Astrocyte (in vitro differentiated cells and primary cell): ENCODE measurements at regions not wholly inside any gene's neighbourhood (a gene's known extent, or its start where the extent isn't known, plus 50 kb on each side); places are given as distances from the start of the nearest gene placed in this dataset.

Source experiments
- DNase-seq: peaks from one replicate; pipeline ENCODE4 v3.0.0-alpha.2; 2010; ENCODE audit warnings: low read depth
- FAIRE-seq: peaks from 2 replicates; lab custom pipeline; 2011; peaks lifted over from hg19 to GRCh38; lab: Jason Lieb, UNC
- H2AFZ ChIP-seq: 2 replicates; pipeline ENCODE4 v1.6.0; 2012; ENCODE audit warnings: low read depth, low read length, inconsistent platforms
- H3K27ac ChIP-seq: 2 replicates; pipeline ENCODE4 v1.5.1; 2011; ENCODE audit warnings: low read depth, low read length, inconsistent platforms
- H3K27me3 ChIP-seq: 2 replicates; pipeline ENCODE4 v1.6.0; 2011; ENCODE audit warnings: low read length, inconsistent platforms; ENCODE audit not compliant: insufficient read depth
- H3K36me3 ChIP-seq: 2 replicates; pipeline ENCODE4 v1.5.1; 2011; ENCODE audit warnings: low read length, inconsistent platforms; ENCODE audit not compliant: insufficient read depth
- H3K4me1 ChIP-seq: 2 replicates; pipeline ENCODE4 v1.5.1; 2011; ENCODE audit warnings: low read length, inconsistent platforms; ENCODE audit not compliant: insufficient read depth
- H3K4me2 ChIP-seq: 2 replicates; pipeline ENCODE4 v1.6.0; 2012; ENCODE audit warnings: low read length, inconsistent platforms
- H3K4me3 ChIP-seq: 2 replicates; pipeline ENCODE4 v1.5.1; 2011; ENCODE audit warnings: low read depth, mild to moderate bottlenecking, low read length, inconsistent platforms; ENCODE audit not compliant: insufficient read depth
- H3K79me2 ChIP-seq: 2 replicates; pipeline ENCODE4 v1.6.0; 2012; ENCODE audit warnings: mild to moderate bottlenecking, low read length, inconsistent platforms; ENCODE audit not compliant: insufficient read depth
- H3K9ac ChIP-seq: 2 replicates; pipeline ENCODE4 v1.6.0; 2012; ENCODE audit warnings: mild to moderate bottlenecking, low read length, inconsistent platforms
- H3K9me3 ChIP-seq: 2 replicates; pipeline ENCODE4 v1.5.1; 2012; ENCODE audit warnings: low read depth, mild to moderate bottlenecking, low read length, inconsistent platforms; ENCODE audit not compliant: insufficient read depth
- H4K20me1 ChIP-seq: 2 replicates; pipeline ENCODE4 v1.6.0; 2012; ENCODE audit warnings: low read length, inconsistent platforms; ENCODE audit not compliant: insufficient read depth
- H3K27ac Mint-ChIP-seq: one replicate; pipeline ENCODE4 v1.8.0; 2021; ENCODE audit warnings: mild to moderate bottlenecking, mixed read lengths; ENCODE audit not compliant: unreplicated experiment
- H3K27me3 Mint-ChIP-seq: one replicate; pipeline ENCODE4 v1.8.0; 2021; ENCODE audit warnings: low read depth, mixed read lengths; ENCODE audit not compliant: unreplicated experiment
- H3K36me3 Mint-ChIP-seq: one replicate; pipeline ENCODE4 v1.8.0; 2021; ENCODE audit warnings: low read depth, mixed read lengths; ENCODE audit not compliant: unreplicated experiment
- H3K4me1 Mint-ChIP-seq: one replicate; pipeline ENCODE4 v1.8.0; 2021; ENCODE audit warnings: low read depth, mixed read lengths; ENCODE audit not compliant: unreplicated experiment
- H3K4me3 Mint-ChIP-seq: one replicate; pipeline ENCODE4 v1.8.0; 2021; ENCODE audit warnings: mild to moderate bottlenecking, moderate library complexity, mixed read lengths; ENCODE audit not compliant: unreplicated experiment
- H3K9me3 Mint-ChIP-seq: one replicate; pipeline ENCODE4 v1.8.0; 2021; ENCODE audit warnings: mild to moderate bottlenecking, mixed read lengths; ENCODE audit not compliant: unreplicated experiment
- EZH2 ChIP-seq: IDR thresholded peaks from 2 replicates; pipeline ENCODE4 v1.6.1; 2012; ENCODE audit warnings: mild to moderate bottlenecking, low read length, inconsistent platforms; ENCODE audit not compliant: insufficient read depth
- TF ChIP-seq, protein P1 (sequence below): IDR thresholded peaks from 2 replicates; pipeline ENCODE4 v1.5.1; 2011; ENCODE audit warnings: low read depth, mild to moderate bottlenecking, inconsistent platforms, low read length, moderate library complexity; ENCODE audit not compliant: insufficient read depth

DNA sequence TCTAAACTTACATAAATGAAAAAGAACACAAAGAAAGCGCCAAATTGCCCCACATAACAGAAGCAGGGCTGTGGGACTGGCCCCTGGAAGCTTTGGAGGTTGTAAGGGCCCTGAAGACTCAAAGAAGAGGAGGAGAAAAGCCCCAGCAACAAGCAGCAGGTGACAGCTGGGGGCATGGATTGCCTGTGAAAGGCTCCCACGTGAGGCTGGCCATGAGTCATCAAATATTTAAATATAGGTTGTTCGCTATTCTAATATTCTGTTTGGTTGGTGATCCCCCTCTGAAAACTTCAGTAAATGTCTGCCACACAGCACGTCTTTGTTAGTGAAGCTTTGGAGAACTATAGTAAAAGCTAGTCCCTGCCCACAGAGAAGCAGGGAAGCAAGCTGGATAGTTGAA lies 132.4 kb downstream of the MREG start:
- peaks cover 4% of the 10 kb centered on the region for H3K4me1 ChIP-seq
- Mint-ChIP-seq H3K9me3 (peaks cover 4% of the 10 kb centered on the region), H3K36me3 (peaks cover 3% of the 10 kb centered on the region), H3K4me1 (peaks cover 47% of the 10 kb centered on the region), H3K4me3 (no peak overlapping the region), H3K27me3 (no peaks in the 10 kb centered on the region), H3K27ac (peak overlapping the region; percentile 56)
- H3K9me3 ChIP-seq, result no peaks in the 10 kb centered on the region
- H4K20me1 ChIP-seq, result no peaks in the 10 kb centered on the region
- no peaks in the 10 kb centered on the region for H3K79me2 ChIP-seq
- no peak overlapping the region for H3K4me3 ChIP-seq
- no peak overlapping the region for H3K4me2 ChIP-seq
- no peak overlapping the region for H3K9ac ChIP-seq
- H3K27ac ChIP-seq, result no peak overlapping the region
- no peak overlapping the region for H2AFZ ChIP-seq
- H3K27me3 ChIP-seq, result no peaks in the 10 kb centered on the region
- no peaks in the 10 kb centered on the region for H3K36me3 ChIP-seq
- no peak for DNase-seq
- FAIRE-seq, result no peak
- TF ChIP-seq EZH2, result no peak
- TF ChIP-seq, protein P1, sequence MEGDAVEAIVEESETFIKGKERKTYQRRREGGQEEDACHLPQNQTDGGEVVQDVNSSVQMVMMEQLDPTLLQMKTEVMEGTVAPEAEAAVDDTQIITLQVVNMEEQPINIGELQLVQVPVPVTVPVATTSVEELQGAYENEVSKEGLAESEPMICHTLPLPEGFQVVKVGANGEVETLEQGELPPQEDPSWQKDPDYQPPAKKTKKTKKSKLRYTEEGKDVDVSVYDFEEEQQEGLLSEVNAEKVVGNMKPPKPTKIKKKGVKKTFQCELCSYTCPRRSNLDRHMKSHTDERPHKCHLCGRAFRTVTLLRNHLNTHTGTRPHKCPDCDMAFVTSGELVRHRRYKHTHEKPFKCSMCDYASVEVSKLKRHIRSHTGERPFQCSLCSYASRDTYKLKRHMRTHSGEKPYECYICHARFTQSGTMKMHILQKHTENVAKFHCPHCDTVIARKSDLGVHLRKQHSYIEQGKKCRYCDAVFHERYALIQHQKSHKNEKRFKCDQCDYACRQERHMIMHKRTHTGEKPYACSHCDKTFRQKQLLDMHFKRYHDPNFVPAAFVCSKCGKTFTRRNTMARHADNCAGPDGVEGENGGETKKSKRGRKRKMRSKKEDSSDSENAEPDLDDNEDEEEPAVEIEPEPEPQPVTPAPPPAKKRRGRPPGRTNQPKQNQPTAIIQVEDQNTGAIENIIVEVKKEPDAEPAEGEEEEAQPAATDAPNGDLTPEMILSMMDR, result no peak

DNA sequence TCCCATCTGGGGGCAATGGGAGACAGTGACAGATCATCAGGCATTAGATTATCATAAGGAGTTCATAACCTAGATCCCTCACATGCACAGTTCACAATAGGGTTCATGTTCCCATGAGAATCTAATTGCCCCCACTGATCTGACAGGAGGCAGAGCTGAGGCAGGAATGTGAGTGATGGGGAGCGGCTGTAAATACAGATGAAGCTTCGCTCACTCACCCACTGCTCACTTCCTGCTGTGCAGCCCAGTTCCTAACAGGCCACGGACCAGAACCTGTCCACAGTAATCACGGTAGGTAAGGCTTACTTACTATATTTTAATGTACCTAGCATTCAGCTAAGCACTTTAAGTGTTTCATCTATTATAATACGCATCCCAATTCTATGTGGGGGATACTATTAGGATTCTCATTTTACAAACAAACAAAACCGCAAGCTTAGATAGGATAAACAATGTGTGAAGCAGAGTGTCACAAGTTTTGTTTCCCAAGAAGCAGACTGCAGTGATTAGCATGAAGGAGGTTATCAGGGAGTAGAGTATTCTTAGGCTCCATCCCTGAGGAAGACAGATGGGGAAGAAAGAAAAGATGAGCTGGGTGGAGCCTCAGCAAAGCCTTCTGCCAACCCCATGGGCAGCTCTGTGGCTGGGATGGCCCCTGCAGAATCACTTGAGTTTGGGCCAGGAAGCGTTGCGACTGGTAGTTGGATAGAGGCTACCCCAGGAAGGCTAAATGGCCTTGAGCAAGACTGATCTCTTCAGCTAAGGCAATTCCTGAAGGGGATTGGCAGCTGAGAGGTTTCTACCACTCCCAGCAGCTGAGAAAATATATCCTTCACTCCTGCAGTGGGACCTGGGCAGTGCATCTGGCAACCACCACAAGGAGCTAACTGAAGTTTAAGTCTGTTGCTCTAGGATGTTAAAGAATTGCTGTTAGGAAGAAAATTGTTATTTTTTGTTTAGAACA lies 133.1 kb downstream of the MREG start:
- Histone ChIP-seq H3K9ac (no peak overlapping the region), H2AFZ (no peak overlapping the region), H3K27me3 (no peaks in the 10 kb centered on the region), H3K36me3 (no peaks in the 10 kb centered on the region), H3K27ac (no peak overlapping the region), H3K4me3 (no peak overlapping the region), H3K4me1 (peaks cover 4% of the 10 kb centered on the region), H3K79me2 (no peaks in the 10 kb centered on the region), H3K4me2 (no peak overlapping the region), H4K20me1 (no peaks in the 10 kb centered on the region), H3K9me3 (no peaks in the 10 kb centered on the region)
- Mint-ChIP-seq H3K27me3 (no peaks in the 10 kb centered on the region), H3K9me3 (peaks cover 4% of the 10 kb centered on the region), H3K36me3 (peaks cover 3% of the 10 kb centered on the region), H3K4me3 (no peak overlapping the region), H3K27ac (no peak overlapping the region), H3K4me1 (peaks cover 40% of the 10 kb centered on the region)
- TF ChIP-seq, protein P1, result no peak
- no peak for TF ChIP-seq EZH2
- DNase-seq (no peak), FAIRE-seq (no peak)

DNA sequence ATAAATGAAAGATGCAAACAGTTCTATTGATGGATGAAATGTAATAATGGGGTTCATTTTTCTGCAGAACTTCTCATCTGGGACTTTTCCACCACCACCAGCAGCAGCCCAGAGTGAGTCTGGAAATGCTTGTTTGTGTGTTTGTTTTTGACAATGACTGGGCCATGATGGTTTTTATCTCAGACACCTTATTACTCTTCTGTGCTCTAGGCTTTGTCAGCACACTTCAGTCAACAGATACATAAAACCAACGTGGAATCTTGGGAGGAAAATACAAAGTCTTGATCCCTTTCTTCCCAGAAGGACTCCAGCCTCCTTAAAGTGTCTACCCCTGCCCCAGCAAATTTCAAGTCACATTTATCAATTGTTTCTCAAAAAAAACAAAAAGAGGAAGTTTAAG lies 134.0 kb downstream of the MREG start:
- no peaks in the 10 kb centered on the region for H3K79me2 ChIP-seq
- TF ChIP-seq EZH2, result no peak
- TF ChIP-seq, protein P1, result no peak
- no peak overlapping the region for H3K9ac ChIP-seq
- peaks cover 2% of the 10 kb centered on the region for H3K4me1 ChIP-seq
- H4K20me1 ChIP-seq, result no peaks in the 10 kb centered on the region
- Mint-ChIP-seq H3K27me3 (no peaks in the 10 kb centered on the region), H3K36me3 (peaks cover 3% of the 10 kb centered on the region), H3K27ac (peak overlapping the region; percentile 18), H3K4me1 (peaks cover 31% of the 10 kb centered on the region), H3K4me3 (no peak overlapping the region), H3K9me3 (peaks cover 4% of the 10 kb centered on the region)
- FAIRE-seq (no peak), DNase-seq (no peak)
- no peak overlapping the region for H3K4me2 ChIP-seq
- H3K4me3 ChIP-seq, result no peak overlapping the region
- H3K27me3 ChIP-seq, result no peaks in the 10 kb centered on the region
- H2AFZ ChIP-seq, result no peak overlapping the region
- H3K27ac ChIP-seq, result no peak overlapping the region
- H3K9me3 ChIP-seq, result no peaks in the 10 kb centered on the region
- H3K36me3 ChIP-seq, result no peaks in the 10 kb centered on the region
